Mesodermal cell (in vitro differentiated cells): ENCODE measurements at regions not wholly inside any gene's neighbourhood (a gene's known extent, or its start where the extent isn't known, plus 50 kb on each side); places are given as distances from the start of the nearest gene placed in this dataset.
"Not testable (repeated sequence)": the region's sequence is repeated elsewhere in the genome, so short reads cannot be mapped to it uniquely, and the experiment has no call there.

Experiments used
- H3K27ac ChIP-seq: 2 replicates; pipeline ENCODE4 v1.7.0; 2013; ENCODE audit warnings: mild to moderate bottlenecking, low read depth, low read length, moderate library complexity; ENCODE audit not compliant: severe bottlenecking
- H3K36me3 ChIP-seq: 2 replicates; pipeline ENCODE4 v1.7.1; 2013; ENCODE audit warnings: mild to moderate bottlenecking, low read length, moderate library complexity; ENCODE audit not compliant: control insufficient read depth, insufficient read depth
- H3K4me1 ChIP-seq: one replicate; pipeline ENCODE4 v1.7.1; 2013; ENCODE audit warnings: mild to moderate bottlenecking, low read length; ENCODE audit not compliant: insufficient read depth, control insufficient read depth, poor library complexity, severe bottlenecking
- H3K4me3 ChIP-seq: 2 replicates; pipeline ENCODE4 v1.7.0; 2013; ENCODE audit warnings: low read length, control low read depth, mild to moderate bottlenecking; ENCODE audit not compliant: insufficient read depth, poor library complexity, severe bottlenecking; ENCODE audit errors: extremely low read depth
- H3K9me3 ChIP-seq: 2 replicates; pipeline ENCODE4 v1.7.1; 2013; ENCODE audit warnings: mild to moderate bottlenecking, low read length, moderate library complexity; ENCODE audit not compliant: control insufficient read depth
- WGBS, 2 experiments: methylation state at CpG; one replicate each; pipeline ENCODE4 v1.1.5; 2013; ENCODE audit warnings: missing lambda C conversion rate in 2 of 2; ENCODE audit not compliant: insufficient coverage in 2 of 2; 5-methylcytosine and 5-hydroxymethylcytosine counted together

- Histone ChIP-seq H3K27ac (no peak overlapping the region), H3K9me3 (no peaks in the 10 kb centered on the region), H3K4me3 (no peak overlapping the region), H3K4me1 (no peaks in the 10 kb centered on the region), H3K36me3 (no peaks in the 10 kb centered on the region)
- WGBS, 2 experiments: no CpG with 5 or more reads among the region's 3 CpGs
Measured at GRCh38 chr5:110812639-110813038, 73.8 kb downstream of the SLC25A46 start.

GRCh38 chr5:110815916-110816605 lies 77.3 kb downstream of the SLC25A46 start:
- Histone ChIP-seq H3K9me3 (no peaks in the 10 kb centered on the region), H3K4me3 (no peak overlapping the region), H3K27ac (no peak overlapping the region), H3K36me3 (no peaks in the 10 kb centered on the region), H3K4me1 (no peaks in the 10 kb centered on the region)
- 60% methylated on average over 1 of the region's 1 CpG; no CpG with 5 or more reads in 1 of the 2 experiments for WGBS, 2 experiments

GRCh38 chr5:110817459-110817858 lies 78.7 kb downstream of the SLC25A46 start:
- H3K36me3 ChIP-seq: no peaks in the 10 kb centered on the region
- H3K4me3 ChIP-seq: no peak overlapping the region
- no peaks in the 10 kb centered on the region for H3K4me1 ChIP-seq
- 98 to 100% methylated on average over 4 of the region's 7 CpGs for WGBS, 2 experiments
- no peaks in the 10 kb centered on the region for H3K9me3 ChIP-seq
- no peak overlapping the region for H3K27ac ChIP-seq

- Histone ChIP-seq H3K4me1 (no peaks in the 10 kb centered on the region), H3K27ac (no peak overlapping the region), H3K36me3 (no peaks in the 10 kb centered on the region), H3K4me3 (no peak overlapping the region), H3K9me3 (peaks cover 21% of the 10 kb centered on the region)
- 86 to 95% methylated on average over 4 to 5 of the region's 5 CpGs for WGBS, 2 experiments
Measured at GRCh38 chr5:110823571-110823970, 84.8 kb downstream of the SLC25A46 start.

GRCh38 chr5:110824936-110825441 lies 86.2 kb downstream of the SLC25A46 start:
- Histone ChIP-seq H3K27ac (no peak overlapping the region), H3K4me1 (no peaks in the 10 kb centered on the region), H3K9me3 (peaks cover 30% of the 10 kb centered on the region), H3K36me3 (no peaks in the 10 kb centered on the region), H3K4me3 (no peak overlapping the region)
- no CpG with 5 or more reads among the region's 3 CpGs for WGBS, 2 experiments

GRCh38 chr5:110832683-110833082 lies 93.9 kb downstream of the SLC25A46 start:
- Histone ChIP-seq H3K4me1 (no peaks in the 10 kb centered on the region), H3K27ac (no peak overlapping the region), H3K4me3 (no peak overlapping the region), H3K36me3 (no peaks in the 10 kb centered on the region), H3K9me3 (peaks cover 13% of the 10 kb centered on the region)
- WGBS, 2 experiments: 93% methylated on average over 3 of the region's 4 CpGs

GRCh38 chr5:110834933-110835332 lies 96.1 kb downstream of the SLC25A46 start:
- not testable (repeated sequence) for H3K36me3 ChIP-seq, H3K27ac ChIP-seq, H3K9me3 ChIP-seq, H3K4me3 ChIP-seq, H3K4me1 ChIP-seq
- WGBS, 2 experiments: 94 to 100% methylated on average over 1 to 2 of the region's 4 CpGs

GRCh38 chr5:110836851-110837250 lies 98.0 kb downstream of the SLC25A46 start:
- 100% methylated on average over 1 of the region's 1 CpG; no CpG with 5 or more reads in 1 of the 2 experiments for WGBS, 2 experiments
- Histone ChIP-seq H3K4me3 (no peak overlapping the region), H3K4me1 (no peaks in the 10 kb centered on the region), H3K9me3 (no peaks in the 10 kb centered on the region), H3K27ac (no peak overlapping the region), H3K36me3 (no peaks in the 10 kb centered on the region)

- 64 to 70% methylated on average over 3 of the region's 3 CpGs for WGBS, 2 experiments
- not testable (repeated sequence) for H3K4me1 ChIP-seq, H3K9me3 ChIP-seq, H3K36me3 ChIP-seq, H3K27ac ChIP-seq, H3K4me3 ChIP-seq
Measured at GRCh38 chr5:110838357-110838756, 99.5 kb downstream of the SLC25A46 start.

- Histone ChIP-seq H3K27ac (no peak overlapping the region), H3K4me3 (no peak overlapping the region), H3K4me1 (no peaks in the 10 kb centered on the region), H3K9me3 (no peaks in the 10 kb centered on the region), H3K36me3 (no peaks in the 10 kb centered on the region)
- no CpG with 5 or more reads among the region's 3 CpGs for WGBS, 2 experiments
Measured at GRCh38 chr5:110838961-110839360, 100.2 kb downstream of the SLC25A46 start.

- Histone ChIP-seq H3K4me1 (no peaks in the 10 kb centered on the region), H3K27ac (no peak overlapping the region), H3K36me3 (no peaks in the 10 kb centered on the region), H3K9me3 (no peaks in the 10 kb centered on the region), H3K4me3 (no peak overlapping the region)
- WGBS, 2 experiments: 93 to 98% methylated on average over 5 of the region's 7 CpGs
Measured at GRCh38 chr5:110840347-110840960, 101.6 kb downstream of the SLC25A46 start.
